ENCODE measurements at regions not wholly inside any gene's neighbourhood (a gene's known extent, or its start where the extent isn't known, plus 50 kb on each side); places are given as distances from the start of the nearest gene placed in this dataset.

DNA sequence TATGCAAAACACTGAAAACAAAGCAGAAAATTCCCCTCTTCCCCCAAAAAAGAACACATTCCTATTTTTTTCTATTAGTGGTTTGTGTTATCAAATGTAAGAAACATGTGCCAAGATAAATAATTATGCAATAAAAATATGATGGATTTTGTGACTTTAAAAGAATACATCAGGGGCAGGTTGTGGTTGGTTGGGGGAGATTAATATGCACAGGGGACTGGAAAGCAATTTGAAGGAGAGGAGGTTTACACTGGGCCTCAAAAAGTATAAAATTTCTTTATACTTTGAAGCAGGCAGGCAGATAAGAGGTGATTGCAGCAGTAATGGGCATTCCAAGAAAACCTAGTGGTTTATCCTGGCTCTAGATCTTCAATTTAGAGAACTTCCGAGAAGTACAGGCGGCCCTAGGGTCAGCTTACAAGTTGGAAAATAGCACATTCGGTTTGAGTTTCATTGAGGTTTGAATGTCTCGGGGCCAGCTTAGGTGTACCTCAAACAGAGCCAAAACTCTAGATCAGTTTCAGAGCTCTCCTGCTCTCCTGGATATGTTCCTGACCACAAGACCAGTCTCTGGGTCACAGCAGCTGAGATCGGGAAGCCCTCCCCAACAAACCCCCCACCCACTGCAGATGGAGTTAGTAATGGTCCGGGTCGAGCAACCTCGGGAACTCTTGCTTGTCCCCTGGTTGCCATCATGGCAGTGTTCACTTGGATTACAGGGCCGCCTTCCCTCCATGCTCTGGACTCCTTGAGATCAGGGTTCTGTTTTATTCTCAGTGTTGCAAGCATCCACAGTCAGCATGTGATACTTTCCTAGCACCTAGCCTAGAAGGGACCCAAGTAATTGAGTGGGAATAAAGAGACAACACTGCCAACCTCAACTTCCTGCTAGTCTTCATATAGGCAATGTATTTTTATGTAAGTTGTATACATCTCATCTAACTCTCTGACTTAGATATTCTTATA lies 112.1 kb upstream of the DDIT4L start:
- H3K9me3 ChIP-seq, result no peaks in the 10 kb centered on the region
- in situ Hi-C loops (cut with MboI; ENCODE audit: low sequenced_read_pairs in 4 of 4) (loop anchor here in 1 of 4 donors (10.0 kb wide), 1 partner anchor 118 kb away; no protein-coding TSS in a partner anchor), intact Hi-C loops (cut with DNase I; ENCODE audit: low total_unique reads) (loop anchor here (2.0 to 5.0 kb wide), 6 partner anchors 18 to 205 kb away; no protein-coding TSS in a partner anchor)
- peak overlapping the region; percentile 84 to 92 (median 86) for H3K27ac ChIP-seq
- peaks cover 22 to 70% of the 10 kb centered on the region in 2 donors for H3K4me1 ChIP-seq
- H3K36me3 ChIP-seq, result no peaks in the 10 kb centered on the region
- DNase-seq (peak; percentile 76 to 78), ATAC-seq (peak; percentile 97)
- peak overlapping the region in 3 of 4 donors; percentile 10 to 37 (median 28) for H3K4me3 ChIP-seq
- TF ChIP-seq, protein P1, sequence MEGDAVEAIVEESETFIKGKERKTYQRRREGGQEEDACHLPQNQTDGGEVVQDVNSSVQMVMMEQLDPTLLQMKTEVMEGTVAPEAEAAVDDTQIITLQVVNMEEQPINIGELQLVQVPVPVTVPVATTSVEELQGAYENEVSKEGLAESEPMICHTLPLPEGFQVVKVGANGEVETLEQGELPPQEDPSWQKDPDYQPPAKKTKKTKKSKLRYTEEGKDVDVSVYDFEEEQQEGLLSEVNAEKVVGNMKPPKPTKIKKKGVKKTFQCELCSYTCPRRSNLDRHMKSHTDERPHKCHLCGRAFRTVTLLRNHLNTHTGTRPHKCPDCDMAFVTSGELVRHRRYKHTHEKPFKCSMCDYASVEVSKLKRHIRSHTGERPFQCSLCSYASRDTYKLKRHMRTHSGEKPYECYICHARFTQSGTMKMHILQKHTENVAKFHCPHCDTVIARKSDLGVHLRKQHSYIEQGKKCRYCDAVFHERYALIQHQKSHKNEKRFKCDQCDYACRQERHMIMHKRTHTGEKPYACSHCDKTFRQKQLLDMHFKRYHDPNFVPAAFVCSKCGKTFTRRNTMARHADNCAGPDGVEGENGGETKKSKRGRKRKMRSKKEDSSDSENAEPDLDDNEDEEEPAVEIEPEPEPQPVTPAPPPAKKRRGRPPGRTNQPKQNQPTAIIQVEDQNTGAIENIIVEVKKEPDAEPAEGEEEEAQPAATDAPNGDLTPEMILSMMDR (IDR thresholded peaks at IDR 0.05 in 4 of 5, conservative IDR thresholded peaks at IDR 0.05 in 1 of 5), result no peak
- TF ChIP-seq POLR2A (IDR thresholded peaks at IDR 0.05), result no peak
- H3K27me3 ChIP-seq, result no peaks in the 10 kb centered on the region

DNA sequence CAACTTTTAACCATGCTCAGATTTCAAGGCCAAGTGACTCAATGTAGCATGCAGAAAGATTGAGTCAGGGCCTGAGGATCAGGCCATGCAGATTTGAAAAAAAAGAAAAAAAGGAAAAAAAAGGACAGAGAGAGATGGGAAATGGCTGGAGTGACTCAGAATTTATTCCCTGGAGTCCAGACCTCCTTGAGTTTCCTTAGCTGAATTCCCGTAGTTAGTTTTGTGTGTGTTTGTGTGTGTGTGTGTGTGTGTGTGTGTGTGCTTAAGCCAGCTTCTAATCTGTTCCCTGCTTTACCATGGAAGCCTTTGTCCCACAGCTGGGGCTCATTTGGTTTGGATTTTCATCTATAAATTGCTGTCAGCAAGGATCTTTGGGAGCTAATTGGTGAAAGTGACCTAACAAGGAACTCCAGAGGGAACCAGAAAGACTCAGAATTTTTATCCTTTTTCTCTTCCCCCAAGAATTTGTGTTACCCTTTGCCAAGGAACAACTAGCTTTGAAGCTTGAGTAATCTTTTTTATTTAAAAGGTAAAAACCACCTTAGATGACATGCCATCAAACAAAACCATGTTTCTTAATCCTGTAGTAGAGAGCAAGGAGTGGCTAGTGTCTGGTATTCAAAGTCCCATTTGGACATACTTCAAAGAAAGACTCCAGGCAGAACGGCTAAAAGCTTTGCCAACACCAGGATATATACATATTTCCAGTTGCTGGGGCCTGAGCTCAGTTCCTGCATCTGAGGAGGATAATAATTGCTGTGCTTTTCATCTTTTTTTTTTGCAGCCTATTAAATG lies 109.0 kb upstream of the DDIT4L start:
- TF ChIP-seq, protein P1 (IDR thresholded peaks at IDR 0.05 in 4 of 5, conservative IDR thresholded peaks at IDR 0.05 in 1 of 5), result no peak
- TF ChIP-seq POLR2A (IDR thresholded peaks at IDR 0.05), result no peak

DNA sequence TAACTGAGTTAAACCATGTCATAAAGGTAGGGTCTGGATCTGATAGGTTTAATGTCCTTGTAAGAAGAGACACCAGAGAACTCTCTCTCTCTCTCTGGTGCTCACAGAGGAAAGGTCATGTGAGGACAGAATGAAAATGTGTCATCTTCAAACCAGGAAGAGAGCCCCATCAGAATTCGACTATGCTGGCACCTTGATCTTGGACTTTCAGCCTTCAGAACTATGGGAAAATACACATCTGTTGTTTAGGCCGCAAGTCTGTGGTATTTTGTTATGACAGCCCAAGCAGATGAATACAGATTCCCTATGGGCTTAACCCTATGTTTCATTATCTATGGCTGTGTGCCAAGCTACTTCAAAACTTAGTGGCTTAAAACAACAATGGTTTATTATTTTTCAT lies 105.5 kb upstream of the DDIT4L start:
- H3K36me3 ChIP-seq, result no peaks in the 10 kb centered on the region
- in situ Hi-C loops (cut with MboI; ENCODE audit: low sequenced_read_pairs in 4 of 4) (no loop called here), intact Hi-C loops (cut with DNase I; ENCODE audit: low total_unique reads) (no loop called here)
- no peaks in the 10 kb centered on the region for H3K27me3 ChIP-seq
- H3K27ac ChIP-seq, result no peak overlapping the region
- H3K4me1 ChIP-seq, result peaks cover 7 to 69% of the 10 kb centered on the region in 2 donors
- H3K9me3 ChIP-seq, result no peaks in the 10 kb centered on the region
- no peak for DNase-seq
- peak in 1 of 2 donors; percentile 68 for ATAC-seq
- no peak overlapping the region for H3K4me3 ChIP-seq
- TF ChIP-seq, protein P1 (IDR thresholded peaks at IDR 0.05 in 4 of 5, conservative IDR thresholded peaks at IDR 0.05 in 1 of 5), result no peak
- TF ChIP-seq POLR2A (IDR thresholded peaks at IDR 0.05), result no peak

More for the DNA sequence above, 109.0 kb upstream of the DDIT4L start:
- in situ Hi-C loops (cut with MboI; ENCODE audit: low sequenced_read_pairs in 4 of 4) (no loop called here), intact Hi-C loops (cut with DNase I; ENCODE audit: low total_unique reads) (no loop called here)
- no peak for DNase-seq
- peak in 1 of 2 donors; percentile 3 for ATAC-seq
- Histone ChIP-seq H3K36me3 (no peaks in the 10 kb centered on the region), H3K27ac (peak overlapping the region; percentile 2 to 63 (median 29)), H3K27me3 (no peaks in the 10 kb centered on the region), H3K4me1 (peaks cover 24 to 78% of the 10 kb centered on the region in 2 donors), H3K4me3 (no peak overlapping the region), H3K9me3 (no peaks in the 10 kb centered on the region)

DNA sequence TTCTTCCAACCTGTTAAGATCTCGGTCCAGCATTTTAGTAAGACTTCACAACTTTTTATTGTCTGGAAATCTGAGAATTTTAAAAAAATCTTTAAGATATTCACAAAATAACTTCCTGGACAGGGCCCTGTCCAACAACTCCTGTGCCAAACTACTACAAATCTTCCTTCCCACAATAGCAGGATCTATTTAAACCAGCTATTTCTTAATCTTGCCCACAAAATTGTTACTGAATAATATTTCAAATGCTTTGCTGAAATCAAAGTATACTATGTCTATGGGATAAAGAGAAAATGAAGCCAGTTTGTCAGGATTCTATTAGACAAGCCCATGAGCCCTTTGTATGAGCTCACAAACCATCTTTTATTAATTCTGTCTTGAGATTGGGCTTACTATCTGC lies 104.1 kb upstream of the DDIT4L start:
- ATAC-seq (no peak), DNase-seq (no peak)
- Histone ChIP-seq H3K4me3 (no peak overlapping the region), H3K36me3 (no peaks in the 10 kb centered on the region), H3K27ac (no peak overlapping the region), H3K4me1 (peaks cover 10 to 68% of the 10 kb centered on the region in 2 donors), H3K27me3 (no peaks in the 10 kb centered on the region), H3K9me3 (no peaks in the 10 kb centered on the region)
- TF ChIP-seq, protein P1 (IDR thresholded peaks at IDR 0.05 in 4 of 5, conservative IDR thresholded peaks at IDR 0.05 in 1 of 5), result no peak
- no peak for TF ChIP-seq POLR2A (IDR thresholded peaks at IDR 0.05)
- intact Hi-C loops (cut with DNase I; ENCODE audit: low total_unique reads) (no loop called here), in situ Hi-C loops (cut with MboI; ENCODE audit: low sequenced_read_pairs in 4 of 4) (no loop called here)
